SU-DHL-6 (cell line): ENCODE measurements at regions not wholly inside any gene's neighbourhood (a gene's known extent, or its start where the extent isn't known, plus 50 kb on each side); places are given as distances from the start of the nearest gene placed in this dataset.

Source experiments
- H2AFZ ChIP-seq: fragments of 200-600 bp; sonication (generic); 2 replicates; pipeline ENCODE4 v1.6.1; 2014; ENCODE audit warnings: low read depth, mild to moderate bottlenecking, moderate library complexity, mixed read lengths, antibody characterized with exemption, low read length; ENCODE audit not compliant: severe bottlenecking
- H3F3A ChIP-seq: fragments of 200-600 bp; shearing (Covaris generic); 2 replicates; pipeline ENCODE4 v1.6.0; 2016; ENCODE audit warnings: antibody characterized with exemption, mild to moderate bottlenecking; ENCODE audit not compliant: insufficient read depth
- H3K27ac ChIP-seq: fragments of 200-600 bp; sonication (generic); 2 replicates; pipeline ENCODE4 v1.5.1; 2016; ENCODE audit warnings: low read depth, mild to moderate bottlenecking, low read length, moderate library complexity, mixed read lengths
- H3K27me3 ChIP-seq: fragments of 200-600 bp; sonication (generic), shearing (Covaris generic); 2 replicates; pipeline ENCODE4 v1.6.0; 2014; ENCODE audit warnings: mild to moderate bottlenecking, low read length
- H3K36me3 ChIP-seq: fragments of 200-600 bp; sonication (generic); 2 replicates; pipeline ENCODE4 v1.6.1; 2014; ENCODE audit warnings: mild to moderate bottlenecking, low read length, mixed read lengths
- H3K4me2 ChIP-seq: fragments of 300-600, 200-600 bp; shearing (Covaris generic), sonication (generic); 2 replicates; pipeline ENCODE4 v1.6.0; 2014; ENCODE audit warnings: low read length, low read depth, mild to moderate bottlenecking; ENCODE audit not compliant: poor library complexity, severe bottlenecking
- H3K4me3 ChIP-seq: fragments of 200-600 bp; sonication (generic); 2 replicates; pipeline ENCODE4 v1.5.1; 2014; ENCODE audit warnings: antibody characterized with exemption, low read length, mild to moderate bottlenecking, mixed read lengths; ENCODE audit not compliant: insufficient read depth, poor library complexity, severe bottlenecking
- H3K79me2 ChIP-seq: fragments of 200-600 bp; sonication (generic); 2 replicates; pipeline ENCODE4 v1.6.1; 2014; ENCODE audit warnings: mild to moderate bottlenecking, low read length, moderate library complexity; ENCODE audit not compliant: insufficient read depth
- H3K9ac ChIP-seq: fragments of 200-600 bp; sonication (generic); 2 replicates; pipeline ENCODE4 v1.7.0; 2014; ENCODE audit warnings: mild to moderate bottlenecking, low read length
- H3K9me2 ChIP-seq: fragments of 200-600 bp; sonication (generic); replicated peaks from 2 replicates; pipeline ENCODE4 v1.6.1; 2014; ENCODE audit warnings: low read length; ENCODE audit not compliant: insufficient read depth
- H3K9me3 ChIP-seq: fragments of 200-600 bp; sonication (generic); 2 replicates; pipeline ENCODE4 v1.6.1; 2014; ENCODE audit warnings: low read length, mixed read lengths; ENCODE audit not compliant: insufficient read depth
- H4K20me1 ChIP-seq: fragments of 200-600 bp; sonication (generic); 2 replicates; pipeline ENCODE4 v1.6.1; 2014; ENCODE audit warnings: low read depth, mild to moderate bottlenecking, antibody characterized with exemption, low read length, moderate library complexity, mixed read lengths
- EZH2phosphoT487 ChIP-seq: fragments of 200-600 bp; sonication (generic), shearing (Covaris generic); conservative IDR thresholded peaks from 2 replicates; pipeline ENCODE4 v1.6.1; 2018; ENCODE audit warnings: mild to moderate bottlenecking, antibody characterized with exemption, low read length, moderate library complexity, mixed read lengths
- TF ChIP-seq, protein P1 (sequence below): fragments of 200-600 bp; sonication (generic); IDR thresholded peaks from one replicate; pipeline ENCODE4 v1.5.1; 2017; ENCODE audit warnings: antibody characterized with exemption, mild to moderate bottlenecking, low read length, moderate library complexity; ENCODE audit not compliant: insufficient read depth, poor library complexity, severe bottlenecking

DNA sequence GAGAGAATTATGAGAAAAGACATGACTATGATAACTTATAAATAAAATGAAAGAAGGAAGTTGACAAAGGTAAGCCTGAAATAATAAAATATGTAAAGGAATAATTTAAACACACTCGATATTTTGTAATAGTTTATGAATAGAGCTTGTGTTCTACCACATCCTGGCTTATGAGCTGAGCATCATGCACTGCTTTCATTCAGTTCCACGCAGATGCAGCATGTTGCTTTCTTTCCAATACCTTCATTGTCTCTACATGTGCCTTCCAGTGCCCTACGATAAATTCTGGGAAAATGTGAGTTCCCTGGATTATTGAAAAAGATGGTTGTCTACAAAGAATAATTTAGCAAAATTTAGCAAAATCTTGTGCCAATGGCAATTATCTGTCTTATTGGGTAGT lies 398.9 kb upstream of the SEMA3C start:
- H3K36me3 ChIP-seq, result no peaks in the 10 kb centered on the region
- no peaks in the 10 kb centered on the region for H3K79me2 ChIP-seq
- no peak overlapping the region for H3K4me2 ChIP-seq
- no peak overlapping the region for H3K27ac ChIP-seq
- no peaks in the 10 kb centered on the region for H4K20me1 ChIP-seq
- H3K4me3 ChIP-seq, result no peak overlapping the region
- no peaks in the 10 kb centered on the region for H3F3A ChIP-seq
- H3K9me2 ChIP-seq, result no peaks in the 10 kb centered on the region
- H3K27me3 ChIP-seq, result no peaks in the 10 kb centered on the region
- no peaks in the 10 kb centered on the region for H3K9me3 ChIP-seq
- TF ChIP-seq, protein P1, sequence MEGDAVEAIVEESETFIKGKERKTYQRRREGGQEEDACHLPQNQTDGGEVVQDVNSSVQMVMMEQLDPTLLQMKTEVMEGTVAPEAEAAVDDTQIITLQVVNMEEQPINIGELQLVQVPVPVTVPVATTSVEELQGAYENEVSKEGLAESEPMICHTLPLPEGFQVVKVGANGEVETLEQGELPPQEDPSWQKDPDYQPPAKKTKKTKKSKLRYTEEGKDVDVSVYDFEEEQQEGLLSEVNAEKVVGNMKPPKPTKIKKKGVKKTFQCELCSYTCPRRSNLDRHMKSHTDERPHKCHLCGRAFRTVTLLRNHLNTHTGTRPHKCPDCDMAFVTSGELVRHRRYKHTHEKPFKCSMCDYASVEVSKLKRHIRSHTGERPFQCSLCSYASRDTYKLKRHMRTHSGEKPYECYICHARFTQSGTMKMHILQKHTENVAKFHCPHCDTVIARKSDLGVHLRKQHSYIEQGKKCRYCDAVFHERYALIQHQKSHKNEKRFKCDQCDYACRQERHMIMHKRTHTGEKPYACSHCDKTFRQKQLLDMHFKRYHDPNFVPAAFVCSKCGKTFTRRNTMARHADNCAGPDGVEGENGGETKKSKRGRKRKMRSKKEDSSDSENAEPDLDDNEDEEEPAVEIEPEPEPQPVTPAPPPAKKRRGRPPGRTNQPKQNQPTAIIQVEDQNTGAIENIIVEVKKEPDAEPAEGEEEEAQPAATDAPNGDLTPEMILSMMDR, result no peak
- TF ChIP-seq EZH2phosphoT487, result no peak
- no peak overlapping the region for H3K9ac ChIP-seq
- no peak overlapping the region for H2AFZ ChIP-seq

DNA sequence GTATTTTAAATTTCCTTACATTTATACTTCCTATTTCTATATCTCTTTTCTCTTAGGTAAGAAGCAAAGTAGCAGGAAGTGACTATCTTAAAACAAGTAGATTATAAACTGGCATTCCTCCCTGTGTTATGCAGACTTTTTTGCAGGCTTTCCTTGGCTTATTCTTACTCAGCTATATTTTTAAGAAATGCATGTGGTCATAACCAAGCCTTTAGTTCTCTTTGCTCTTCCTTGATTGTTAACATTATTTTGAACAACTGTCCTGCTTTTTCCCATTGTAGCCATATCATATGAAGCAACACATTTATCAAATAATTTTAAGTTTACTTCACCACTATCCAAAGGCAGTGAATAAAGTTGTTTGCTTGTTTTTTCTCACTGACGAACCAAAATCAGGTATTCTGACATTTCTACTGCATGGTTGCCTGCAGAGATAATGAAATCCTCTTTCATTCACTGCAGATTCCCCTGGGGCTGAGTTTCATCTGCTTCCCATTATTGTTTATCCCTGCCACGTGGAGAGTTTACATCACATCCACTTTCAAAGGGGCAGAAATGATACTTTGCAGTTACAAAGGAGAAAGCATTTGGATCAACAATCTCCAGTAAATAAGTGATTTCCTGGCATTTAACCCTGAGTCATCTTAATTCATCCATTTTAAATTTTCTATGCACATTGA lies 389.9 kb upstream of the SEMA3C start:
- Histone ChIP-seq H3K4me2 (no peak overlapping the region), H3K9me2 (no peaks in the 10 kb centered on the region), H4K20me1 (no peaks in the 10 kb centered on the region), H3K36me3 (no peaks in the 10 kb centered on the region), H3K79me2 (no peaks in the 10 kb centered on the region), H3K9me3 (no peaks in the 10 kb centered on the region), H3K27ac (no peak overlapping the region), H3F3A (no peaks in the 10 kb centered on the region), H2AFZ (no peak overlapping the region), H3K27me3 (no peaks in the 10 kb centered on the region), H3K9ac (no peak overlapping the region), H3K4me3 (no peak overlapping the region)
- TF ChIP-seq, protein P1, result no peak
- TF ChIP-seq EZH2phosphoT487, result no peak

DNA sequence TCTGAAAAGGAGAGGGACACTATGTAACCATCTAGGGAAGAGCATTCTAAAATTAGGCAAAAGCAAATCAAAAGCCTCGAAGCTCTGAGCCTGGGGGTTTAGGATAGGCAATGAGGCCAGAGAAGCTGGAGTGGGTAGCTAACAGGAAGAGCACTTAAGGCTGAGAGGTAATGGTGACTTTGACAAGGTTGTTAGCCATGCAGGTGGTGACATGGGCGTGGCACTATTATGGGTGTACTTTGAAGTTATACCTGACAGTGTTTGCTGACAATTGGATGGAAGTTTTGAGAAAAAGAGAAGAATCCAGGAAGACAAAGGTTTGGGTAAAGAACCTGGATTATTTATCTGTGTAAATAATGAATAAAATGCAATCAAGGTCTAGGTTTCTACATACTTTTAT lies 383.0 kb upstream of the SEMA3C start:
- H3K9me2 ChIP-seq, result no peaks in the 10 kb centered on the region
- no peak overlapping the region for H3K4me2 ChIP-seq
- no peaks in the 10 kb centered on the region for H3F3A ChIP-seq
- no peaks in the 10 kb centered on the region for H3K79me2 ChIP-seq
- no peaks in the 10 kb centered on the region for H3K9me3 ChIP-seq
- no peak overlapping the region for H3K4me3 ChIP-seq
- H3K36me3 ChIP-seq, result no peaks in the 10 kb centered on the region
- no peaks in the 10 kb centered on the region for H3K27me3 ChIP-seq
- H2AFZ ChIP-seq, result no peak overlapping the region
- no peak overlapping the region for H3K27ac ChIP-seq
- TF ChIP-seq EZH2phosphoT487, result no peak
- TF ChIP-seq, protein P1, result no peak
- H4K20me1 ChIP-seq, result no peaks in the 10 kb centered on the region
- no peak overlapping the region for H3K9ac ChIP-seq
